GM23248 (cell line): ENCODE measurements at regions not wholly inside any gene's neighbourhood (a gene's known extent, or its start where the extent isn't known, plus 50 kb on each side); places are given as distances from the start of the nearest gene placed in this dataset.

Source experiments
- EZH2 ChIP-seq: fragments of 200-600 bp; sonication (generic); IDR thresholded peaks from 2 replicates; pipeline ENCODE4 v1.6.1; 2018; ENCODE audit warnings: antibody characterized with exemption, mild to moderate bottlenecking; ENCODE audit not compliant: insufficient read depth, poor library complexity, severe bottlenecking
- EZH2phosphoT487 ChIP-seq: fragments of 200-600 bp; sonication (generic); IDR thresholded peaks from 2 replicates; pipeline ENCODE4 v1.6.1; 2018; ENCODE audit warnings: antibody characterized with exemption, moderate library complexity, mild to moderate bottlenecking, low read depth; ENCODE audit not compliant: insufficient read depth

DNA sequence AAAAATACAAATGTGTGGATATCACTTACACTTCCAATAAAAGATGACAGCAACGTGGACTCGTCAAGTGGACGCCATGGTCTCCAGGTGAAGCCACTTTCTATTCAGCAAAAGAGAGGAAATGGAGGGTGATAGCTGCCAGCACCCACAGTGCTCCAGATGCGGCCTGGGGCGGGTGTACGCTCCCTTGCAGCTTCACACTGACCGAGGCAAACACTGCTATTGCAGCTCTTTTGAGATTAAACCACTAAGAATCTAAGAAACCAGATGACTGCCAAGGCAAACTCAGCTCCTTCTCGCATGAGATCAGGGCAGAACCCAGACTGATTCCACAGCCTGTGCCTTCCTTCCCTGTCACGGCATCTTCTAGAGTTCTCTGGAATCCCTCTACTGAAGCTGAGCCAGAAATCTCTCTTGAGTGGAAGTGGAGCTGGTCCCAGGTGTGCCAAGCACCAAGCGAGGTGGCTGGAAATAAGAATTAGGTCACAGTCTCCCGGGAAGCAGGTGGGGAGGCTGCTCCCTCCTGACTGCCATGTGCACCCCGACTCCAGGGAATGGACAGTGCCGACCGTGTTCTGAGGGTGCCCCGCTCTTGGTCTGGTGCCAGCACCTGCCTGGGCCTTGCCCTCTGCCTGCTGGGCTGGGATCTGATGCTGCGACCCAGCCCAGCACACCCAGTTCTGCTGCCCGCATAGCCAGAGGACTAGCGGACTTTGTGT is 90.1 kb upstream of the AFDN start:
- TF ChIP-seq EZH2 (no peak), EZH2phosphoT487 (no peak)
